RWPE2 (cell line): ENCODE measurements at regions not wholly inside any gene's neighbourhood (a gene's known extent, or its start where the extent isn't known, plus 50 kb on each side); places are given as distances from the start of the nearest gene placed in this dataset.
"Not testable (repeated sequence)": the region's sequence is repeated elsewhere in the genome, so short reads cannot be mapped to it uniquely, and the experiment has no call there.

Experiments
- ATAC-seq: fragments of 200-7000 bp; cut with Tn5 transposase; 3 replicates; pipeline ENCODE4 v1.9.1; 2021; ENCODE audit warnings: low read depth
- DNase-seq: peaks from one replicate; pipeline ENCODE4 v3.0.0-alpha.2; 2020; ENCODE audit warnings: low spot score
- H3K27ac ChIP-seq: fragments of 450-650 bp; 2 replicates; pipeline ENCODE4 v1.5.1; 2017; ENCODE audit warnings: mild to moderate bottlenecking; ENCODE audit not compliant: poor library complexity, severe bottlenecking
- H3K27me3 ChIP-seq: fragments of 250-450 bp; sonication (Bioruptor Pico); 2 replicates; pipeline ENCODE4 v1.5.1; 2021; ENCODE audit warnings: mild to moderate bottlenecking, moderate library complexity; ENCODE audit not compliant: insufficient read depth, poor library complexity, severe bottlenecking
- H3K36me3 ChIP-seq: fragments of 250-450 bp; sonication (Bioruptor Pico); 2 replicates; pipeline ENCODE4 v1.5.1; 2020; ENCODE audit warnings: low read depth, mild to moderate bottlenecking, moderate library complexity
- H3K4me1 ChIP-seq: fragments of 250-450 bp; sonication (Bioruptor Pico); 2 replicates; pipeline ENCODE4 v1.5.1; 2021; ENCODE audit warnings: mild to moderate bottlenecking, moderate library complexity; ENCODE audit not compliant: insufficient read depth, poor library complexity, severe bottlenecking
- H3K4me3 ChIP-seq: fragments of 250-450 bp; sonication (Bioruptor Pico); 2 replicates; pipeline ENCODE4 v1.5.1; 2021; ENCODE audit warnings: mild to moderate bottlenecking, moderate library complexity; ENCODE audit not compliant: severe bottlenecking
- H3K9me3 ChIP-seq: fragments of 250-450 bp; sonication (Bioruptor Pico); 2 replicates; pipeline ENCODE4 v1.5.1; 2021; ENCODE audit warnings: mild to moderate bottlenecking, moderate library complexity; ENCODE audit not compliant: severe bottlenecking
- TF ChIP-seq, protein P1 (sequence below): fragments of 450-650 bp; IDR thresholded peaks from one replicate; pipeline ENCODE4 v1.5.1; 2017; ENCODE audit warnings: mild to moderate bottlenecking, moderate library complexity; ENCODE audit not compliant: poor library complexity, severe bottlenecking

DNA sequence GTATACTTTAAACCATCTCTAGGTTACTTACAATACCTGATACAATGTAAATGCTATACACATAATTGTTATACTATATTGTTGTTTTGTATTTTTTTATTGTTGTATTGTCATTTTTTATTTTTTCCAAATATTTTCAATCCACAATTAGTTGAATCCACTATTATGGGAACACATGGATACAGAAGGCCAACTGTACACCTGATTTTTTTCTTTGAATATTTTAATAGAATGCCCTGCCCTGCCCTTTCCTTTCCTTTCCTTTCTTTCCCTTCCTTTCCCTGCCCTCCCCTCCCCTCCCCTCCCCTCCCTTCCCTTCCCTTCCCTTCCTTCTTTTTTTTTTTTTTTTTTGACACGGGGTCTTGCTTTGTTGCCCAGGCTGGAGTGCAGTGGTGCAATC, 120.2 kb downstream of the SLC4A3 start:
- Histone ChIP-seq H3K36me3 (no peaks in the 10 kb centered on the region), H3K9me3 (no peaks in the 10 kb centered on the region), H3K27ac (no peak overlapping the region), H3K4me1 (no peaks in the 10 kb centered on the region), H3K27me3 (no peaks in the 10 kb centered on the region), H3K4me3 (no peak overlapping the region)
- no peak for DNase-seq
- no peak for ATAC-seq
- TF ChIP-seq, protein P1, sequence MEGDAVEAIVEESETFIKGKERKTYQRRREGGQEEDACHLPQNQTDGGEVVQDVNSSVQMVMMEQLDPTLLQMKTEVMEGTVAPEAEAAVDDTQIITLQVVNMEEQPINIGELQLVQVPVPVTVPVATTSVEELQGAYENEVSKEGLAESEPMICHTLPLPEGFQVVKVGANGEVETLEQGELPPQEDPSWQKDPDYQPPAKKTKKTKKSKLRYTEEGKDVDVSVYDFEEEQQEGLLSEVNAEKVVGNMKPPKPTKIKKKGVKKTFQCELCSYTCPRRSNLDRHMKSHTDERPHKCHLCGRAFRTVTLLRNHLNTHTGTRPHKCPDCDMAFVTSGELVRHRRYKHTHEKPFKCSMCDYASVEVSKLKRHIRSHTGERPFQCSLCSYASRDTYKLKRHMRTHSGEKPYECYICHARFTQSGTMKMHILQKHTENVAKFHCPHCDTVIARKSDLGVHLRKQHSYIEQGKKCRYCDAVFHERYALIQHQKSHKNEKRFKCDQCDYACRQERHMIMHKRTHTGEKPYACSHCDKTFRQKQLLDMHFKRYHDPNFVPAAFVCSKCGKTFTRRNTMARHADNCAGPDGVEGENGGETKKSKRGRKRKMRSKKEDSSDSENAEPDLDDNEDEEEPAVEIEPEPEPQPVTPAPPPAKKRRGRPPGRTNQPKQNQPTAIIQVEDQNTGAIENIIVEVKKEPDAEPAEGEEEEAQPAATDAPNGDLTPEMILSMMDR: no peak

GRCh38 chr2:219748671-219749570, 121.5 kb downstream of the SLC4A3 start:
- TF ChIP-seq, protein P1: no peak

DNA sequence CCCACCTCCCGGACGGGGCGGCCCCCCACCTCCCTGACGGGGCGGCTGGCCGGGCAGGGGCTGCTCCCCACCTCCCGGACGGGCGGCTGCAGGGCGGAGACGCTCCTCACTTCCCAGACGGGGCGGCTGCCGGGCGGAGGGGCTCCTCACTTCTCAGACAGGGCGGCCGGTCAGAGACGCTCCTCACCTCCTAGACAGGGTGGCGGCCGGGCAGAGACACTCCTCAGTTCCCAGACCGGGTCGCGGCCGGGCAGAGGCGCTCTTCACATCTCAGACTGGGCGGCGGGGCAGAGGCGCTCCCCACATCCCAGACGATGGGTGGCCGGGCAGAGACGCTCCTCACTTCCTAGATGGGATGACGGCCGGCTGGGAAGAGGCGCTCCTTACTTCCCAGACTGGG, 123.7 kb downstream of the SLC4A3 start:
- H3K9me3 ChIP-seq, H3K4me3 ChIP-seq, DNase-seq, H3K4me1 ChIP-seq, H3K27ac ChIP-seq, ATAC-seq, H3K36me3 ChIP-seq, H3K27me3 ChIP-seq: not testable (repeated sequence)

More at GRCh38 chr2:219748671-219749570, 121.5 kb downstream of the SLC4A3 start:
- no peak for DNase-seq
- Histone ChIP-seq H3K36me3 (no peaks in the 10 kb centered on the region), H3K4me3 (no peak overlapping the region), H3K4me1 (no peaks in the 10 kb centered on the region), H3K27ac (no peak overlapping the region), H3K27me3 (no peaks in the 10 kb centered on the region), H3K9me3 (no peaks in the 10 kb centered on the region)
- no peak for ATAC-seq

GRCh38 chr2:219752726-219753125, 125.3 kb downstream of the SLC4A3 start:
- no peaks in the 10 kb centered on the region for H3K27me3 ChIP-seq
- H3K36me3 ChIP-seq: no peaks in the 10 kb centered on the region
- TF ChIP-seq, protein P1: no peak
- H3K27ac ChIP-seq: no peak overlapping the region
- no peak for ATAC-seq
- H3K9me3 ChIP-seq: no peaks in the 10 kb centered on the region
- no peak for DNase-seq
- no peaks in the 10 kb centered on the region for H3K4me1 ChIP-seq
- no peak overlapping the region for H3K4me3 ChIP-seq

- Histone ChIP-seq H3K36me3 (no peaks in the 10 kb centered on the region), H3K27ac (no peak overlapping the region), H3K4me3 (no peak overlapping the region), H3K9me3 (no peaks in the 10 kb centered on the region), H3K4me1 (no peaks in the 10 kb centered on the region), H3K27me3 (no peaks in the 10 kb centered on the region)
- ATAC-seq (no peak), DNase-seq (no peak)
- TF ChIP-seq, protein P1: no peak
Observed at GRCh38 chr2:219758907-219759680, 131.7 kb downstream of the SLC4A3 start.
